Right lobe of liver (tissue), 6 donors: ENCODE measurements at regions not wholly inside any gene's neighbourhood (a gene's known extent, or its start where the extent isn't known, plus 50 kb on each side); places are given as distances from the start of the nearest gene placed in this dataset.
"Not testable (repeated sequence)": the region's sequence is repeated elsewhere in the genome, so short reads cannot be mapped to it uniquely, and the experiment has no call there.

Experiments
- ATAC-seq, 4 donors: fragments of 200-7000 bp; cut with Tn5 transposase; one replicate each; pipeline ENCODE4 v1.9.1; 2020; ENCODE audit warnings: mild to moderate bottlenecking in 4 of 4, moderate library complexity in 4 of 4
- DNase-seq, 3 donors: peaks; one replicate each; pipeline ENCODE4 v3.0.0-alpha.2; 2020
- H3K27ac ChIP-seq, 3 donors: fragments of 200-600 bp; one replicate each; pipeline ENCODE4 v1.8.0; 2022
- H3K27me3 ChIP-seq, 2 donors: fragments of 200-600 bp; one replicate each; pipeline ENCODE4 v1.8.0; 2022
- H3K36me3 ChIP-seq, 4 donors: fragments of 200-600 bp; sonication (generic) in 1 of 4; one replicate each; pipeline versions ENCODE4 v1.5.1 to v1.8.0; 2017 to 2022; ENCODE audit warnings: control low read depth in 1 of 4
- H3K4me1 ChIP-seq, 4 donors: fragments of 200-600 bp; sonication (generic) in 1 of 4; one replicate each; pipeline versions ENCODE4 v1.5.1 to v1.8.0; 2017 to 2022; ENCODE audit warnings: control low read depth in 1 of 4
- H3K4me3 ChIP-seq, 3 donors: fragments of 200-600 bp; one replicate each; pipeline ENCODE4 v1.8.0; 2022
- H3K9me3 ChIP-seq, 4 donors: fragments of 200-600 bp; sonication (generic) in 1 of 4; one replicate each; pipeline versions ENCODE4 v1.5.1 to v1.8.0; 2017 to 2022; ENCODE audit warnings: control low read depth in 1 of 4
- POLR2A ChIP-seq: fragments of 450-650 bp; IDR thresholded peaks from one replicate; pipeline ENCODE4 v1.6.1; 2017; ENCODE audit warnings: antibody characterized with exemption, mild to moderate bottlenecking
- WGBS: methylation state at CpG from one replicate; pipeline ENCODE4 v1.1.6; 2018; ENCODE audit warnings: low coverage, low lambda C conversion rate; ENCODE audit not compliant: insufficient coverage; ENCODE audit errors: missing lambda C conversion rate; 5-methylcytosine and 5-hydroxymethylcytosine counted together
- intact Hi-C, 2 donors: fragments of 100-400 bp; cut with DNase I; formaldehyde crosslinking; loops; one replicate each; pipeline versions ENCODE4 v1.11.2 to v1.14.1; 2022
- TF ChIP-seq, protein P1 (sequence below), 4 donors: fragments of 200-600 bp in 3 of 4; fragments of 450-650 bp in 1 of 4; IDR thresholded peaks; one replicate each; pipeline versions ENCODE4 v1.5.1 to v1.8.0; 2016 to 2022; ENCODE audit warnings: antibody characterized with exemption in 4 of 4, mild to moderate bottlenecking in 2 of 4
- donor health status: DM: no; HTN: yes; CAD: no.
- donor health status: DM: no; HTN: no; CAD: no.
- donor health status: DM: no; HTN: no; CAD: no.
- donor health status: DM: no; HTN: yes; CAD: no.
- donor health status: DM: no; HTN: yes; CAD: no.

GRCh38 chr6:105676857-105677256 is 274.0 kb upstream of the PREP start:
- ATAC-seq, result no peak
- no peak for DNase-seq
- H3K27ac ChIP-seq, result no peak overlapping the region
- intact Hi-C loops, result no loop called here
- no peak overlapping the region for H3K4me3 ChIP-seq
- no peaks in the 10 kb centered on the region for H3K9me3 ChIP-seq
- TF ChIP-seq, protein P1, sequence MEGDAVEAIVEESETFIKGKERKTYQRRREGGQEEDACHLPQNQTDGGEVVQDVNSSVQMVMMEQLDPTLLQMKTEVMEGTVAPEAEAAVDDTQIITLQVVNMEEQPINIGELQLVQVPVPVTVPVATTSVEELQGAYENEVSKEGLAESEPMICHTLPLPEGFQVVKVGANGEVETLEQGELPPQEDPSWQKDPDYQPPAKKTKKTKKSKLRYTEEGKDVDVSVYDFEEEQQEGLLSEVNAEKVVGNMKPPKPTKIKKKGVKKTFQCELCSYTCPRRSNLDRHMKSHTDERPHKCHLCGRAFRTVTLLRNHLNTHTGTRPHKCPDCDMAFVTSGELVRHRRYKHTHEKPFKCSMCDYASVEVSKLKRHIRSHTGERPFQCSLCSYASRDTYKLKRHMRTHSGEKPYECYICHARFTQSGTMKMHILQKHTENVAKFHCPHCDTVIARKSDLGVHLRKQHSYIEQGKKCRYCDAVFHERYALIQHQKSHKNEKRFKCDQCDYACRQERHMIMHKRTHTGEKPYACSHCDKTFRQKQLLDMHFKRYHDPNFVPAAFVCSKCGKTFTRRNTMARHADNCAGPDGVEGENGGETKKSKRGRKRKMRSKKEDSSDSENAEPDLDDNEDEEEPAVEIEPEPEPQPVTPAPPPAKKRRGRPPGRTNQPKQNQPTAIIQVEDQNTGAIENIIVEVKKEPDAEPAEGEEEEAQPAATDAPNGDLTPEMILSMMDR (IDR thresholded peaks at IDR 0.05), result no peak
- TF ChIP-seq POLR2A, result no peak
- no peaks in the 10 kb centered on the region for H3K36me3 ChIP-seq
- no peaks in the 10 kb centered on the region for H3K4me1 ChIP-seq
- 72% methylated on average over 3 of the region's 3 CpGs for WGBS
- H3K27me3 ChIP-seq, result no peaks in the 10 kb centered on the region

DNA sequence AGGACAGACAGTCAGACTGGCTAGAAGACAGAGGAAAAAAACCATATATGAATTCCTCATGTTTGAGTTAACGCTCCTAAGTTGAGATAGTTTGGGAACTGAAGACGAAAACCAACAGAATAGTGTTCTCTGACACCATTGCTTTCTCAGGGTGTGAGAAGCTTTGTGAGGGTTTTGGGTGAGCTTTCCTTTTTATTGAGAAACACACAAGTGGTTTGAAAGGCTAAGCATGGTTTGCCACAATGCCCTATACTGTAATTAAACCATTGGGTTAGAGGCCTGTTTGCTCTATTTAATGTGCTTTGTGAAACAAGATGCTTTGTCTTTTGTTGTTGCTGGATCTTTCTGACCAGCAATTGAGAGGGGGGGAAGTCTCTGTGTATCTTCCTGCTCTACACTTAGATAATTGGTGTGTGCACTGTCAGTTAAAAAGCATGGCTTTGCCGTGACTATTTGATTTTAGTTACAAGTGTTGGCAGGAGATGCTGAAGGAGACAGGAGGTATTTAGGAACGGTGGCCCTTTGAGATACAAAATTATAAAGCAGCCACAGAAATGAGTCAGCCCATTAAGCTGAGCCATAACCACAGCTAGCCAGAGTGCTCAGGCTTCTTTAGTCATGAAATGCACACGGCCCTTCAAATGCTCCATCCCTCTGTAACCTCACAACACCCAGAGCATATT is 273.0 kb upstream of the PREP start:
- no peaks in the 10 kb centered on the region for H3K9me3 ChIP-seq
- DNase-seq, result no peak
- WGBS, result 24% methylated on average over 5 of the region's 5 CpGs
- no peaks in the 10 kb centered on the region for H3K27me3 ChIP-seq
- H3K27ac ChIP-seq, result no peak overlapping the region
- no peaks in the 10 kb centered on the region for H3K4me1 ChIP-seq
- H3K36me3 ChIP-seq, result no peaks in the 10 kb centered on the region
- H3K4me3 ChIP-seq, result no peak overlapping the region
- TF ChIP-seq POLR2A, result no peak
- TF ChIP-seq, protein P1 (IDR thresholded peaks at IDR 0.05), result no peak
- ATAC-seq, result no peak
- intact Hi-C loops, result no loop called here

DNA sequence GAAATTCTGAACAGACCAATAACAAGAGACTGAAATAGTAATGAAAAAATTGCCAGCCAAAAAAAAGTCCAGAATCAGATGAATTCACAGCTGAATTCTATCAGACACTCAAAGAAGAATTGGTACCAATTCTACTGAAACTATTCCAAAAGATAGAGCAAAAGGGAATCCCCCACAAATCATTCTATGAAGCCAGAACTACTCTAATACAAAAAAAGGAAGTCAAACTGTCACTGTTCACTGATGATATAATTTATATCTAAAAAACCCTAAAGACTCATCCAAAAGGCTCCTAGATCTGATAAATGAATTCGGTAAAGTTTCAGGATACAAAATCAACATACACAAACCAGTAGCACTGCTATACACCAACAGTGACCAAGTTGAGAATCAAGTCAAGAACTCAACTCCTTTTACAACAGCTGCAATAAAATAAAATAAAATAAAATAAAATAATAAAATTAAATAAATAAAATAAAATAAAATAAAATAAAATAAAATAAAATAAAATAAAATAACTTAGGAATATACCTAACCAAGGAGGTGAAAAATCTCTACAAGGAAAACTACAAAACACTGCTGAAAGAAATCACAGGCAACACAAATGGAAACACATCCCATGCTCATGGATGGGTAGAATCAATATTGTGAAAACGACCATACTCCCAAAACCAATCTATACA is 270.1 kb upstream of the PREP start:
- ATAC-seq, intact Hi-C loops, H3K4me1 ChIP-seq, H3K9me3 ChIP-seq, H3K36me3 ChIP-seq, H3K27ac ChIP-seq, H3K27me3 ChIP-seq, DNase-seq, H3K4me3 ChIP-seq: not testable (repeated sequence)
- 66% methylated on average over 2 of the region's 2 CpGs for WGBS

GRCh38 chr6:105669232-105669631 is 266.4 kb upstream of the PREP start:
- no peaks in the 10 kb centered on the region for H3K4me1 ChIP-seq
- no peaks in the 10 kb centered on the region for H3K27me3 ChIP-seq
- TF ChIP-seq, protein P1 (IDR thresholded peaks at IDR 0.05), result no peak
- TF ChIP-seq POLR2A, result no peak
- 66% methylated on average over 4 of the region's 5 CpGs for WGBS
- no peak for DNase-seq
- ATAC-seq, result no peak
- no peaks in the 10 kb centered on the region for H3K9me3 ChIP-seq
- no peaks in the 10 kb centered on the region for H3K36me3 ChIP-seq
- no peak overlapping the region for H3K27ac ChIP-seq
- H3K4me3 ChIP-seq, result no peak overlapping the region
- intact Hi-C loops, result no loop called here

DNA sequence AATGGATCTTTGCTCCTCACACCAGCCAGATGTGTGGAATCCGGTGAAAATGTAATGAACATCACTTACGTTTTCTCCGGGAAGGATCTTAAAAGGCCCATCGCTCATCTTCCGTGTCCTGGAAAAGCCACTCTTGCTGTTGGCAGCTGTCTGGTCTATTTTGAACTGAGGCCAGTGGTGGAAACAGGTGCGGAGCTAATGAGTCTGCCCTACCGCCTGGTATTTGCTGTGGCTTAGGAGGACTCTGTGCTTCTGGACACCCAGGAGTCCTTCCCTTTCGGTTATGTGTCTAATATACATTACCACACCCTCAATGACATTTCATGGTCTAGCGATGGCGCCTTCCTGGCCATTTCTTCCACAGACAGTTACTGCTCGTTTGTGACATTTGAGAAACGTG is 264.2 kb upstream of the PREP start:
- Histone ChIP-seq H3K4me3 (no peak overlapping the region), H3K4me1 (no peaks in the 10 kb centered on the region), H3K36me3 (no peaks in the 10 kb centered on the region), H3K27ac (no peak overlapping the region), H3K9me3 (no peaks in the 10 kb centered on the region), H3K27me3 (no peaks in the 10 kb centered on the region)
- ATAC-seq (no peak), DNase-seq (no peak)
- intact Hi-C loops, result no loop called here
- no peak for TF ChIP-seq POLR2A
- TF ChIP-seq, protein P1 (IDR thresholded peaks at IDR 0.05), result no peak
- 83% methylated on average over 12 of the region's 12 CpGs for WGBS
